Stimulated activated CD4-positive, alpha-beta T cell treated with anti-CD3 and anti-CD28 coated beads, Interleukin-12 subunit alpha, Interleukin-12 subunit beta, amount 100 ng/mL, for 48 hours (primary cell): ENCODE measurements at regions not wholly inside any gene's neighbourhood (a gene's known extent, or its start where the extent isn't known, plus 50 kb on each side); places are given as distances from the start of the nearest gene placed in this dataset.

ENCODE experiments used
- DNase-seq, 3 donors: peaks; one replicate each; pipeline ENCODE4 v3.0.0-alpha.2; 2020; ENCODE audit warnings: low read depth in 2 of 3, low spot score in 1 of 3

- no peak for DNase-seq
These were observed 50.8 kb upstream of the TSHZ2 start for GRCh38 chr20:52921340-52921739.

GRCh38 chr20:52918311-52918710, 53.8 kb upstream of the TSHZ2 start:
- DNase-seq = no peak

GRCh38 chr20:52915564-52915963, 56.6 kb upstream of the TSHZ2 start:
- DNase-seq = no peak

GRCh38 chr20:52914870-52915269, 57.3 kb upstream of the TSHZ2 start:
- DNase-seq = no peak

- no peak for DNase-seq
These were observed 58.3 kb upstream of the TSHZ2 start for GRCh38 chr20:52913650-52914387.

GRCh38 chr20:52905241-52905994, 66.7 kb upstream of the TSHZ2 start:
- DNase-seq = no peak

GRCh38 chr20:52904837-52905236, 67.3 kb upstream of the TSHZ2 start:
- DNase-seq = no peak

- no peak for DNase-seq
These were observed 73.0 kb upstream of the TSHZ2 start for GRCh38 chr20:52899041-52899608.

GRCh38 chr20:52896348-52896747, 75.8 kb upstream of the TSHZ2 start:
- DNase-seq = no peak

GRCh38 chr20:52895701-52896100, 76.5 kb upstream of the TSHZ2 start:
- no peak for DNase-seq

- DNase-seq = no peak
These were observed 76.9 kb upstream of the TSHZ2 start for GRCh38 chr20:52895235-52895634.

- DNase-seq = no peak
These were observed 78.7 kb upstream of the TSHZ2 start for GRCh38 chr20:52893498-52893897.

- no peak for DNase-seq
These were observed 80.1 kb upstream of the TSHZ2 start for GRCh38 chr20:52892023-52892422.

GRCh38 chr20:52890130-52890529, 82.0 kb upstream of the TSHZ2 start:
- DNase-seq = no peak

GRCh38 chr20:52889225-52889624, 82.9 kb upstream of the TSHZ2 start:
- DNase-seq = no peak

GRCh38 chr20:52888096-52888495, 84.1 kb upstream of the TSHZ2 start:
- no peak for DNase-seq

- no peak for DNase-seq
These were observed 91.2 kb upstream of the TSHZ2 start for GRCh38 chr20:52880997-52881396.

- no peak for DNase-seq
These were observed 91.9 kb upstream of the TSHZ2 start for GRCh38 chr20:52880259-52880658.

GRCh38 chr20:52874241-52874640, 97.9 kb upstream of the TSHZ2 start:
- no peak for DNase-seq

- no peak for DNase-seq
These were observed 102.3 kb upstream of the TSHZ2 start for GRCh38 chr20:52869698-52870501.

GRCh38 chr20:52869276-52869675, 102.9 kb upstream of the TSHZ2 start:
- no peak for DNase-seq

- no peak for DNase-seq
These were observed 104.9 kb upstream of the TSHZ2 start for GRCh38 chr20:52867305-52867704.
